Hepatocyte (in vitro differentiated cells): ENCODE measurements at regions not wholly inside any gene's neighbourhood (a gene's known extent, or its start where the extent isn't known, plus 50 kb on each side); places are given as distances from the start of the nearest gene placed in this dataset.
A peak's percentile ranks its signal among the peaks of the same experiment; 100 is the strongest.

Source experiments
- DNase-seq: peaks from one replicate; pipeline ENCODE4 v3.0.0-alpha.2; 2016; ENCODE audit warnings: low spot score
- H2AFZ ChIP-seq: fragments of 200-600 bp; sonication (generic); 2 replicates; pipeline ENCODE4 v1.6.0; 2016; ENCODE audit warnings: antibody characterized with exemption, mild to moderate bottlenecking
- H3K27ac ChIP-seq: fragments of 200-600 bp; sonication (generic); 2 replicates; pipeline ENCODE4 v1.5.1; 2016; ENCODE audit warnings: mild to moderate bottlenecking
- H3K27me3 ChIP-seq: fragments of 200-600 bp; sonication (generic); 2 replicates; pipeline ENCODE4 v1.6.1; 2016
- H3K36me3 ChIP-seq: fragments of 200-600 bp; sonication (generic); replicated peaks from 2 replicates; pipeline ENCODE4 v1.5.1; 2016; ENCODE audit warnings: low read depth; ENCODE audit not compliant: insufficient read depth
- H3K4me1 ChIP-seq: fragments of 200-600 bp; sonication (generic); 2 replicates; pipeline ENCODE4 v1.5.1; 2016; ENCODE audit warnings: mild to moderate bottlenecking, moderate library complexity; ENCODE audit not compliant: insufficient read depth
- H3K4me2 ChIP-seq: fragments of 200-600 bp; sonication (generic); 2 replicates; pipeline ENCODE4 v1.6.0; 2016
- H3K4me3 ChIP-seq: fragments of 200-600 bp; sonication (generic); 2 replicates; pipeline ENCODE4 v1.5.1; 2016; ENCODE audit warnings: mild to moderate bottlenecking
- H3K79me2 ChIP-seq: fragments of 200-600 bp; sonication (generic); 2 replicates; pipeline ENCODE4 v1.6.0; 2017; ENCODE audit warnings: mild to moderate bottlenecking
- H3K9me2 ChIP-seq: fragments of 200-600 bp; sonication (generic); replicated peaks from 2 replicates; pipeline ENCODE4 v1.6.0; 2017; ENCODE audit warnings: mild to moderate bottlenecking; ENCODE audit not compliant: insufficient read depth
- H3K9me3 ChIP-seq: fragments of 200-600 bp; sonication (generic); 2 replicates; pipeline ENCODE4 v1.5.1; 2016; ENCODE audit warnings: low read depth, mild to moderate bottlenecking
- H4K20me1 ChIP-seq: fragments of 200-600 bp; sonication (generic); 2 replicates; pipeline ENCODE4 v1.6.0; 2016; ENCODE audit warnings: mild to moderate bottlenecking; ENCODE audit not compliant: insufficient read depth, poor library complexity, severe bottlenecking
- CTCF ChIP-seq: fragments of 200-600 bp; sonication (generic); IDR thresholded peaks from 2 replicates; pipeline ENCODE4 v1.5.1; 2016; ENCODE audit warnings: antibody characterized with exemption, mild to moderate bottlenecking; ENCODE audit not compliant: poor library complexity
- EZH2 ChIP-seq: fragments of 200-600 bp; sonication (generic); IDR thresholded peaks from 2 replicates; pipeline ENCODE4 v1.6.1; 2016; ENCODE audit warnings: antibody characterized with exemption, mild to moderate bottlenecking, borderline replicate concordance
- EZH2phosphoT487 ChIP-seq: fragments of 200-600 bp; sonication (generic); IDR thresholded peaks from one replicate; pipeline ENCODE4 v1.6.1; 2018; ENCODE audit warnings: antibody characterized with exemption, mild to moderate bottlenecking, low read depth, moderate library complexity; ENCODE audit not compliant: unreplicated experiment, severe bottlenecking
- WGBS: methylation state at CpG from one replicate; pipeline ENCODE4 v1.1.6; 2016; ENCODE audit warnings: low lambda C conversion rate; ENCODE audit errors: missing lambda C conversion rate; 5-methylcytosine and 5-hydroxymethylcytosine counted together

GRCh38 chr14:21749306-21749868 is 75.8 kb upstream of the OR4E1 start:
- peak overlapping the region; percentile 63 for H2AFZ ChIP-seq
- WGBS, result 85% methylated on average over 5 of the region's 5 CpGs

GRCh38 chr14:21748869-21749303 is 75.3 kb upstream of the OR4E1 start:
- peak; percentile 68 for DNase-seq
- H3K4me1 ChIP-seq, result no peaks in the 10 kb centered on the region
- H3K27me3 ChIP-seq, result no peaks in the 10 kb centered on the region
- H3K36me3 ChIP-seq, result no peaks in the 10 kb centered on the region
- 25% methylated on average over 5 of the region's 5 CpGs for WGBS
- no peaks in the 10 kb centered on the region for H4K20me1 ChIP-seq
- H3K4me3 ChIP-seq, result no peak overlapping the region
- no peaks in the 10 kb centered on the region for H3K9me2 ChIP-seq
- H3K4me2 ChIP-seq, result no peak overlapping the region
- H3K27ac ChIP-seq, result no peak overlapping the region
- no peaks in the 10 kb centered on the region for H3K9me3 ChIP-seq
- no peak for TF ChIP-seq EZH2
- peak; percentile 71 for TF ChIP-seq CTCF
- H2AFZ ChIP-seq, result peak overlapping the region; percentile 63
- no peaks in the 10 kb centered on the region for H3K79me2 ChIP-seq

More at GRCh38 chr14:21749306-21749868, 75.8 kb upstream of the OR4E1 start:
- H3K4me2 ChIP-seq, result no peak overlapping the region
- H3K9me3 ChIP-seq, result no peaks in the 10 kb centered on the region
- H3K4me1 ChIP-seq, result no peaks in the 10 kb centered on the region
- no peak for DNase-seq
- no peak overlapping the region for H3K4me3 ChIP-seq
- no peaks in the 10 kb centered on the region for H3K9me2 ChIP-seq
- TF ChIP-seq EZH2phosphoT487 (no peak), CTCF (no peak), EZH2 (no peak)
- no peaks in the 10 kb centered on the region for H4K20me1 ChIP-seq
- H3K79me2 ChIP-seq, result no peaks in the 10 kb centered on the region
- H3K36me3 ChIP-seq, result no peaks in the 10 kb centered on the region
- no peaks in the 10 kb centered on the region for H3K27me3 ChIP-seq
- no peak overlapping the region for H3K27ac ChIP-seq

GRCh38 chr14:21735639-21736307 is 62.2 kb upstream of the OR4E1 start:
- Histone ChIP-seq H3K36me3 (no peaks in the 10 kb centered on the region), H3K27ac (no peak overlapping the region), H4K20me1 (no peaks in the 10 kb centered on the region), H3K79me2 (no peaks in the 10 kb centered on the region), H3K4me3 (no peak overlapping the region), H3K27me3 (no peaks in the 10 kb centered on the region), H3K4me2 (no peak overlapping the region), H3K9me3 (no peaks in the 10 kb centered on the region), H2AFZ (no peak overlapping the region), H3K9me2 (no peaks in the 10 kb centered on the region), H3K4me1 (no peaks in the 10 kb centered on the region)
- TF ChIP-seq EZH2phosphoT487 (no peak), EZH2 (no peak), CTCF (no peak)
- 88% methylated on average over 4 of the region's 4 CpGs for WGBS
- no peak for DNase-seq
